HUES6 (cell line): ENCODE measurements at regions not wholly inside any gene's neighbourhood (a gene's known extent, or its start where the extent isn't known, plus 50 kb on each side); places are given as distances from the start of the nearest gene placed in this dataset.

Source experiments
- H3K27ac ChIP-seq: 2 replicates; pipeline ENCODE4 v1.7.0; 2013; ENCODE audit warnings: low read depth, mild to moderate bottlenecking, low read length, inconsistent platforms
- H3K27me3 ChIP-seq: 2 replicates; pipeline ENCODE4 v1.6.1; 2013; ENCODE audit warnings: low read length; ENCODE audit not compliant: control insufficient read depth, insufficient read depth
- H3K36me3 ChIP-seq: 2 replicates; pipeline ENCODE4 v1.6.1; 2013; ENCODE audit warnings: low read length; ENCODE audit not compliant: control insufficient read depth, insufficient read depth
- H3K4me1 ChIP-seq: 2 replicates; pipeline ENCODE4 v1.6.1; 2013; ENCODE audit warnings: low read length; ENCODE audit not compliant: control insufficient read depth, insufficient read depth
- H3K4me3 ChIP-seq: 2 replicates; pipeline ENCODE4 v1.5.1; 2013; ENCODE audit warnings: low read depth, low read length
- H3K9ac ChIP-seq: one replicate; pipeline ENCODE4 v1.6.1; 2013; ENCODE audit warnings: mild to moderate bottlenecking, low read length
- H3K9me3 ChIP-seq: 2 replicates; pipeline ENCODE4 v1.6.1; 2013; ENCODE audit warnings: low read depth, low read length; ENCODE audit not compliant: control insufficient read depth, insufficient read depth

GRCh38 chr4:136000246-136000645 is 1532.0 kb downstream of the PCDH18 start:
- Histone ChIP-seq H3K27me3 (no peaks in the 10 kb centered on the region), H3K4me3 (no peak overlapping the region), H3K4me1 (no peaks in the 10 kb centered on the region), H3K36me3 (no peaks in the 10 kb centered on the region), H3K9ac (no peak overlapping the region), H3K9me3 (no peaks in the 10 kb centered on the region), H3K27ac (no peak overlapping the region)

GRCh38 chr4:135994360-135994759 is 1537.9 kb downstream of the PCDH18 start:
- Histone ChIP-seq H3K9me3 (no peaks in the 10 kb centered on the region), H3K36me3 (no peaks in the 10 kb centered on the region), H3K4me1 (peaks cover 3% of the 10 kb centered on the region; the same call in 1 of the 2 replicates), H3K27ac (no peak overlapping the region), H3K27me3 (no peaks in the 10 kb centered on the region), H3K9ac (no peak overlapping the region), H3K4me3 (no peak overlapping the region)

- Histone ChIP-seq H3K27me3 (no peaks in the 10 kb centered on the region), H3K9me3 (no peaks in the 10 kb centered on the region), H3K4me3 (no peak overlapping the region), H3K4me1 (no peaks in the 10 kb centered on the region), H3K27ac (no peak overlapping the region), H3K9ac (no peak overlapping the region), H3K36me3 (no peaks in the 10 kb centered on the region)
These were observed 1555.4 kb downstream of the PCDH18 start for GRCh38 chr4:135976860-135977259.

- Histone ChIP-seq H3K27ac (no peak overlapping the region), H3K9me3 (no peaks in the 10 kb centered on the region), H3K36me3 (no peaks in the 10 kb centered on the region), H3K27me3 (no peaks in the 10 kb centered on the region), H3K4me3 (no peak overlapping the region), H3K9ac (no peak overlapping the region), H3K4me1 (no peaks in the 10 kb centered on the region)
These were observed 1565.4 kb downstream of the PCDH18 start for GRCh38 chr4:135966936-135967335.

- no peak overlapping the region for H3K9ac ChIP-seq
- H3K27me3 ChIP-seq = no peaks in the 10 kb centered on the region
- H3K9me3 ChIP-seq = 0 out of 2 replicates have a peak, but pooled peaks cover 2% of the 10 kb centered on the region
- no peaks in the 10 kb centered on the region for H3K4me1 ChIP-seq
- H3K4me3 ChIP-seq = no peak overlapping the region
- H3K27ac ChIP-seq = no peak overlapping the region
- no peaks in the 10 kb centered on the region for H3K36me3 ChIP-seq
These were observed 1569.3 kb downstream of the PCDH18 start for GRCh38 chr4:135963009-135963408.

GRCh38 chr4:135949931-135950330 is 1582.4 kb downstream of the PCDH18 start:
- Histone ChIP-seq H3K4me3 (no peak overlapping the region), H3K4me1 (no peaks in the 10 kb centered on the region), H3K36me3 (no peaks in the 10 kb centered on the region), H3K9ac (no peak overlapping the region), H3K27me3 (no peaks in the 10 kb centered on the region), H3K9me3 (peaks cover 13% of the 10 kb centered on the region), H3K27ac (no peak overlapping the region)

GRCh38 chr4:135948797-135949196 is 1583.5 kb downstream of the PCDH18 start:
- Histone ChIP-seq H3K36me3 (no peaks in the 10 kb centered on the region), H3K27me3 (no peaks in the 10 kb centered on the region), H3K9me3 (peaks cover 2% of the 10 kb centered on the region; the same call in 1 of the 2 replicates)

GRCh38 chr4:135941671-135942070 is 1590.6 kb downstream of the PCDH18 start:
- no peak overlapping the region for H3K4me3 ChIP-seq
- no peaks in the 10 kb centered on the region for H3K9me3 ChIP-seq
- H3K4me1 ChIP-seq = no peaks in the 10 kb centered on the region
- no peaks in the 10 kb centered on the region for H3K36me3 ChIP-seq
- H3K27ac ChIP-seq = no peak overlapping the region
- no peak overlapping the region for H3K9ac ChIP-seq
- no peaks in the 10 kb centered on the region for H3K27me3 ChIP-seq

More at GRCh38 chr4:135948797-135949196, 1583.5 kb downstream of the PCDH18 start:
- no peak overlapping the region for H3K27ac ChIP-seq
- H3K4me1 ChIP-seq = no peaks in the 10 kb centered on the region
- no peak overlapping the region for H3K4me3 ChIP-seq
- H3K9ac ChIP-seq = no peak overlapping the region

GRCh38 chr4:135934026-135934425 is 1598.3 kb downstream of the PCDH18 start:
- no peaks in the 10 kb centered on the region for H3K36me3 ChIP-seq
- H3K27me3 ChIP-seq = no peaks in the 10 kb centered on the region
- no peaks in the 10 kb centered on the region for H3K9me3 ChIP-seq
- H3K4me3 ChIP-seq = no peak overlapping the region
- no peak overlapping the region for H3K9ac ChIP-seq
- H3K27ac ChIP-seq = no peak overlapping the region
- no peaks in the 10 kb centered on the region for H3K4me1 ChIP-seq

GRCh38 chr4:135927651-135928050 is 1604.6 kb downstream of the PCDH18 start:
- H3K9me3 ChIP-seq = no peaks in the 10 kb centered on the region
- no peak overlapping the region for H3K27ac ChIP-seq
- H3K36me3 ChIP-seq = no peaks in the 10 kb centered on the region
- no peaks in the 10 kb centered on the region for H3K4me1 ChIP-seq
- H3K9ac ChIP-seq = no peak overlapping the region
- H3K4me3 ChIP-seq = no peak overlapping the region
- H3K27me3 ChIP-seq = no peaks in the 10 kb centered on the region

- H3K27ac ChIP-seq = no peak overlapping the region
- no peak overlapping the region for H3K4me3 ChIP-seq
- H3K36me3 ChIP-seq = no peaks in the 10 kb centered on the region
- no peaks in the 10 kb centered on the region for H3K27me3 ChIP-seq
- no peak overlapping the region for H3K9ac ChIP-seq
- no peaks in the 10 kb centered on the region for H3K9me3 ChIP-seq
- no peaks in the 10 kb centered on the region for H3K4me1 ChIP-seq
These were observed 1611.2 kb downstream of the PCDH18 start for GRCh38 chr4:135921081-135921480.

GRCh38 chr4:135917011-135917410 is 1615.3 kb downstream of the PCDH18 start:
- Histone ChIP-seq H3K27ac (no peak overlapping the region), H3K9ac (no peak overlapping the region), H3K4me1 (no peaks in the 10 kb centered on the region), H3K9me3 (no peaks in the 10 kb centered on the region), H3K36me3 (no peaks in the 10 kb centered on the region), H3K4me3 (no peak overlapping the region), H3K27me3 (no peaks in the 10 kb centered on the region)
